Cardiac fibroblast (primary cell): ENCODE measurements at regions not wholly inside any gene's neighbourhood (a gene's known extent, or its start where the extent isn't known, plus 50 kb on each side); places are given as distances from the start of the nearest gene placed in this dataset.
A peak's percentile ranks its signal among the peaks of the same experiment; 100 is the strongest.

Experiments
- DNase-seq, 2 donors: peaks; one replicate each; pipeline versions ENCODE4 v3.0.0 to v3.0.0-alpha.2; 2010; ENCODE audit warnings: low read depth in 2 of 2
- H3K4me3 ChIP-seq, 2 donors: replicated peaks in 1 of 2; 1 replicate in 1 of 2; 2 replicates in 1 of 2; pipeline ENCODE4 v1.5.1; 2011; ENCODE audit warnings: low read depth in 2 of 2, low read length in 2 of 2, mild to moderate bottlenecking in 2 of 2, moderate library complexity in 1 of 2
- TF ChIP-seq, protein P1 (sequence below): IDR thresholded peaks from one replicate; pipeline ENCODE4 v1.5.1; 2011; ENCODE audit warnings: low read depth, mild to moderate bottlenecking, low read length, inconsistent platforms

DNA sequence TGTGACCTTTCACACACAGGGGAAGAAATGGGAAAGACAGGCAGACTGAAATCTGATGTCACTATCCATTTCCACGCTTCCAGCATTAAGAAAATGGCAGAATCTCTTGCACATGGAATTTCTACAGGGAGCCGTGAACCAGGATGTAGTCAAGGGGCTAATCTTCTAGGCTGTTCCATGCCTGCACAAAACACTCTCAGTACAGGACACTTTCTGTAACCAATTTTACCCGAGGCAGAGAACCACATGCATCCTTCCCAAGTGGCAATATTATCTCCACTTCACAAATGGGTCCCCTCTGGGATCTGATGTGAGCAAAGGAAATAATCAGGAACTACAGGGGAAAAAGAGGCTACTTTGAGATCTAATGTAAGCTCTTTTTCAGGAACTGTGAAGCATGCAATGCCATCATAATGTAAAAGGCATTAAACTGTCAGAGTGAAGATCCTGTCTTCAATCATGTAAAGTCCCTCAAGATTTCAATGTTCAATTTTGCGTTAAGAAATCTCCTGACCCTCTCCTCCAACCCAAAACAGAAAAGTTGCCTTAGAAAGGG, 236.9 kb downstream of the RBM43 start:
- H3K4me3 ChIP-seq: no peak overlapping the region
- no peak for DNase-seq

DNA sequence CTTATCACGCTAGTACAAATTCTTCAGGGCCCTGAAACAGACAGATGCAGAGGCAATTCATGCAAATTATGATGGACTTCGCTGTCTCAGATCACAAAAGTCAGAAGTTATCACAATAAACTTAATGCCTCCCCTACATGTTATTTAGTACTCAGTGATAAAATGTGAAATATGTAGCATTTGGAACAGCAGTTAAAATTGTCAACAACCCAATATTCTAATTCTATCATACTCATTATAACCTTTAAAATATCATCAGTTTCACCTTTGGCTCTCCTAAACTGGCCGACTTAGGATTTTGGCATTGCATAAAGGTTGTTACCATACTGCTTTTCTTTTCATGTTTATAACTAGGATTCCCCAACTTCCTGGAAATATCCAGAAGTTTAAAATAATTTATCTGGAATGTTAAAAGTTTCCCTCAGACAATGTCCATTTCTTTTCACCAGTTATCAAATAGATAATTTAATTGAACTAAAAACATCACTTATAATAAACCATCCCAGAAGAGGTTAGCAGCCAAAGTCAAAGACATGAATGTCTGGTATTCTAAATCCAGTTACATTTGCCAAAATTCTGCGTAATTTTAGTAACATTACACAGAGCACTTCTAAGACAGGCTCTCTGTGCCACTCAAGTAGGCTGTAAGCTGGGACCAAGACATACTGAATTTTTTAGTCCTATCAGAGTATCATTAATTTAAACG, 239.8 kb downstream of the RBM43 start:
- no peak overlapping the region for H3K4me3 ChIP-seq
- DNase-seq: peak in 1 of 2 donors; percentile 53
- TF ChIP-seq, protein P1, sequence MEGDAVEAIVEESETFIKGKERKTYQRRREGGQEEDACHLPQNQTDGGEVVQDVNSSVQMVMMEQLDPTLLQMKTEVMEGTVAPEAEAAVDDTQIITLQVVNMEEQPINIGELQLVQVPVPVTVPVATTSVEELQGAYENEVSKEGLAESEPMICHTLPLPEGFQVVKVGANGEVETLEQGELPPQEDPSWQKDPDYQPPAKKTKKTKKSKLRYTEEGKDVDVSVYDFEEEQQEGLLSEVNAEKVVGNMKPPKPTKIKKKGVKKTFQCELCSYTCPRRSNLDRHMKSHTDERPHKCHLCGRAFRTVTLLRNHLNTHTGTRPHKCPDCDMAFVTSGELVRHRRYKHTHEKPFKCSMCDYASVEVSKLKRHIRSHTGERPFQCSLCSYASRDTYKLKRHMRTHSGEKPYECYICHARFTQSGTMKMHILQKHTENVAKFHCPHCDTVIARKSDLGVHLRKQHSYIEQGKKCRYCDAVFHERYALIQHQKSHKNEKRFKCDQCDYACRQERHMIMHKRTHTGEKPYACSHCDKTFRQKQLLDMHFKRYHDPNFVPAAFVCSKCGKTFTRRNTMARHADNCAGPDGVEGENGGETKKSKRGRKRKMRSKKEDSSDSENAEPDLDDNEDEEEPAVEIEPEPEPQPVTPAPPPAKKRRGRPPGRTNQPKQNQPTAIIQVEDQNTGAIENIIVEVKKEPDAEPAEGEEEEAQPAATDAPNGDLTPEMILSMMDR: no peak

More for the DNA sequence above, 236.9 kb downstream of the RBM43 start:
- TF ChIP-seq, protein P1: no peak

DNA sequence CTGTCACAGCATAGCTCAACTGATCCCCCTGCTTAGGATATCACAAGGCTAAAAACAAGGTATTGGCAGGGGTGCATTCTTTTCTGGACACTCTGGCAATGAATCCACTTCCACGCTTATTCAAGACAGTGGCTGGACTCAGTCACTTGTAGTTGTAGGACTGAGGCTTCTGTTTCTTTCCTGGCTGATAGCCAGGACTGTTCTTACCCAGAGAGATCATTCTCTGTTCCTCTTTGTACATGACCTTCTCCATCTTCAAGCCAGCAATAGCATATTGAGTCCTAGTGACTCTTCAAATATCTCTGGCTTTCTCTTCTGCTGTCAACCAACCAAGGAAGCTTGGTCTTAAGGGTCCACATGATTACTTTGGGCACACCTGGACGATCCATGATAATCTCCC, 241.3 kb downstream of the RBM43 start:
- DNase-seq: no peak
- TF ChIP-seq, protein P1: no peak
- H3K4me3 ChIP-seq: no peak overlapping the region

DNA sequence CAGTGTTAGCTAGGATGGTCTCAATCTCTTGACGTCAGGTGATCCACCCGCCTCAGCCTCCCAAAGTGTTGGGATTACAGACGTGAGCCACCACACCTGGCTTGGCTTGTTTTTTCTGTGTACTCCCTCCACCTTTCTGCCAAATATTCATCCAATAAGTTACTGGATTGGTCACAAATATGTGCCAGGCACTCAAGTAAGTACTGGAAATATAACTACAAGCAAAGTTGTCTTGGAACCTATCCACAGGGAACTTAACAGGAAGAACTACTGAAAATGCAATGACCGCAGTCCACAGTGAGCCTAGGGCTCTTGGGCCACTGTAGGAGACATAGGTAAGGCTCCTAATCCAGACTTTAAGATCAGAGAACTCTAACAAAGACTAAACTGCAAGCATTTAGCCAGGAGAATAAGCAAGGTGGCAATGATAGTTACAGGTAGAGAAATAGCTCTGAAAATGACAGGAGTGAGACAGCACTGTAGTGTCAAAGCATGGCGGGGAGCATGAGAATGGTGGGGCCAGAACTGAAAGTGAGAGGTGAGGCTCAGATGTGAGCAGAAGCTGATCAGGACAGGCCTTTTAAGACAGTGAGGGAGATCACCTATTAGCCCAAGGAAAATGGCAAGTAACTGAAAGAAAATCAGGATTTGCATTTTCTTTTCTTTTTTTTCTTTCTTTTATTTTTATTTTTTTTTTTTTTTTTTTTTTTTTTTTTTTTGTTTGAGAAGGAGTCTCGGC, 252.1 kb downstream of the RBM43 start:
- DNase-seq: no peak
- TF ChIP-seq, protein P1: no peak

DNA sequence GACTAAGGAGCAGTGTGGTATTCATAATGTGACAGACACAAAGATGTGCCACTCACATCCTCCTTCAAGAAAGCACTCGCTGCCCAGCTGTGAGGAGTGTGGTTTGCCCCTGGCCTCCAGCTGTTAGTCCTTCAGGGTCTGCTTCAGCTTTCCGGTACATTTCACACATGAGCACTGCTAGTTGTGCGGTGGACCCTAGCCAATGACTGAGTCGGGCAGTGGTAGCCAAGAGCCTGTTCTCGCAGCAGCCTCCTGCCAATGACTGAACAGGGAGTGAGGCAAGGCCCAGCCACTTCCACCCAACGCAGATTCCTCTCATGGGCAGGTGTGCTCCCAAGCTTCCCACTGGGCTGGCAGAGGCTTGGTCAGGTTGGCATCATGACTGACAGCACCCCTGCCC, 254.3 kb downstream of the RBM43 start:
- TF ChIP-seq, protein P1: no peak
- DNase-seq: peak in 1 of 2 donors; percentile 5

More for the DNA sequence above, 252.1 kb downstream of the RBM43 start:
- no peak overlapping the region for H3K4me3 ChIP-seq

DNA sequence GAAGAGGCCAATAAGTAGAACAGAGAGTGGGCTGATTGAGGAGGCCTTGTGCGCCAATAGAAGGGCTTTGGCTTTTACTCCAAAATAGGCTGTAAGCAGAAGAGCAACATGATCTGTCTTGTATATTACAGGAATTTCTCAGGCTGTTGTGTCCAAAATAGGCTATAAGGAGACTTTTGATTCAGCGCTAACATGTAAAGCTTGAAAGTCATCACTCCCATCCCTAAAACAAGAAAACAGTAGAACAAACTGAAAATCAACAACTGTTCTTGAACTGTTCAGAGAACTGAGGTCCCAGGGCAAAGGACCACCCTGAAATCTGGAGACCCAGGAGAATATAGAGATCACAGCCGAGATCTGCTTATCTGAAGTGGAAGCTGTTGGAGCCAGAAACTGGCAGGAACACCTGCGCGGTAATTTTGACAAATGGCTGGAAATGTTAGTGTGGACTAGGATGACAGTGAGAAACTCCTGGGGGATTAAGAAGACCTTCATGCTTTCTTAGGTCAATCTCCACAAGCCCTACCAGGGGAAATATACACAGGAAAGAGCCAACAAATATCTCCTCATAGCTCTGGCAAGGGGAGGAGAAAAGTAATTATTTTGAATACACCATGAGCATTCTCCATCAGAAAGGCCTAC, 258.6 kb downstream of the RBM43 start:
- DNase-seq: no peak
- no peak overlapping the region for H3K4me3 ChIP-seq
- TF ChIP-seq, protein P1: no peak

More for the DNA sequence above, 254.3 kb downstream of the RBM43 start:
- no peak overlapping the region for H3K4me3 ChIP-seq
